Activated CD4-positive, alpha-beta T cell treated with anti-CD3 and anti-CD28 coated beads, Interleukin-2, amount 50 U/mL, for 4 hours (primary cell): ENCODE measurements at regions not wholly inside any gene's neighbourhood (a gene's known extent, or its start where the extent isn't known, plus 50 kb on each side); places are given as distances from the start of the nearest gene placed in this dataset.

ENCODE experiments used
- DNase-seq, 2 experiments: peaks; one replicate each; pipeline ENCODE4 v3.0.0-alpha.2; 2020

DNA sequence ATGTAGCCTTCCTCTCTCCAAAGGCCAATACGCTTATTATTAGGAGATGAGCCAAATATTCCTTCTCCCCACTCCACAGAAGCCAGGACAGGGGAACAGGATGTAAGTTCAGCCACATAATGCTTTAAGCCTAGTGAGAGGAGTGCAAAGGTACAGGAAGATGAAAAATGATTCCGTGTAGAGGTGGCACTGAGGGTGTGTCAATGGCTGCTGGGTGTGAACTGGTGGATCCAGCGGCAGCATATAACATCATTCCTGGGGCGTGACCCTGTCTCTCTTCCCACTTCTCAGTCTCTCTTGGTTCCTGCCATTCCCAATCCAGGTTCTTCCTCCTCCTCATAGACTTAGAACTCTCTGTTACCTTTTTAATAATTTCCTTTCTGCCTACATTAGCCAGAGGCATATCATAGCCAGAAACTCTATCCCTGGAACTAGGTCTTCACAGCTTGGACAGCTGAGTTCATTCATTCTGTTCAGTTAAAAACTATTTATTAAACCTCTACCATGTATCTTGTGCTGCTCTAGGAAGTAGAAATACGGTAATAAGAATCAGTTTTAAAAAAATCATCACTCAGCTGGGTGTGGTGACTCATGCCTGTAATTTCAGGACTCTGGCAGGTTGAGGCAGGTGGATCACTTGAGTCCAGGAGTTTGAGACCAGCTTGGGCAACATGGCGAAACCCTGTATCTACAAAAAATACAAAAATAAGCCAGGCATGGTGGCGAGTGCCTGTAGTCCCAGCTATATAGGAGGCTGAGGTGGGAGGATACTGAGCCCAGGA, 58.0 kb upstream of the FAM20A start:
- no peak for DNase-seq

DNA sequence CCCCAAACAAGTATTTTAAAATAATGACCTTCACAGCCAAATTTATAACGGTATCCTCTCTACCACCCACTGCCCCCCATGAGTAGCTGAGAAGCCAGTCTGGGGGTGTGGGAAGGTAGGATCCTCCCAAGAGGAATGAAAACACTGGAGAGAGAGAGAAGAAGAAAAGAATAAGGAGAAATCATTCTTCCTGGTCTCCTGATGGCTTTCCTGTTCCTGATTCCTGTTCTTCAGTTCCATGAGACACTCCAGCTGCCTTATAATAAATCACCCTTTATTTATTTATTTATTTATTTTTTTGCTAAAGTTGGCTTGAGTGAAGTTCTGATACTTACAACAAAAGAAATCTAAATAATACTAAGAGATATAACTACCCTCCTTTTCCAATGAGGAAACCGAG, 56.4 kb upstream of the FAM20A start:
- no peak for DNase-seq

DNA sequence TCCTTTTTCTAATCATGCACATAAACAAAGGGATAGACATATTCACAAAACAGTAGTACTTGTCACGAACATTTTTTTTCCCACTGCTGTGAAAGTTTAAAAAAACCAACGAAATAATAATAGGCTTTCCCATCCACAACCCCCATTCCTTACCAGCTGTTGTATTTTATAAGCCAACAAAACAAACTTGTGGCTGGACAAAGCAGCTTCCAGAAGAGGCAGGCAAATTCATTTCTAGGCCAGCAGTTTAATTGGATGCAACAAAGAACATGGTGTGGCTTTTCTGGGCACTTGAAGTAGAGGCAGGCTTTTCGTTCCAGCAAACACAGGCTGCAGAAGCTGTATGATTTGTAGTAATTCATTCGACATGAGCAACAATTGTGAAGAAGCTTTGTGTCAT, 56.0 kb upstream of the FAM20A start:
- no peak for DNase-seq

DNA sequence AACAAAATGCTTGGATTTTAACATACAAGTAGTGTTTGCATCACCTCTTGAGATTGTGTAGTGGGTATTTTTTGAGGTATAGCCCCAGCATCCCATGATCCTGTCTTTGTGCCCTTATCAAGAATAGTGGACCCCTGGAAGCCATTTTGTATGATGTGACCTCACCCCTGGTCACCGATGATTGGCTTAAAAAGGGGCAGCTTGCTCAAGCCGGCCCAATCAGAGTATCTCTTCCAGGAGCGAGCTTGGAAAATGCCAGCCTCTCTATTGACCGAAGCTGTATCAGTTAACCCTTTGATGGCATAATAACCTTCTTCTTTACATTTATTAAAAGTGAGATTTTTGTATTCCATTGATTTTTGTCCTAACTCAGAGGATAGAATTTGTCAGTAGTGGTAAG, 55.5 kb upstream of the FAM20A start:
- no peak for DNase-seq
